ENCODE measurements at regions not wholly inside any gene's neighbourhood (a gene's known extent, or its start where the extent isn't known, plus 50 kb on each side); places are given as distances from the start of the nearest gene placed in this dataset.

DNA sequence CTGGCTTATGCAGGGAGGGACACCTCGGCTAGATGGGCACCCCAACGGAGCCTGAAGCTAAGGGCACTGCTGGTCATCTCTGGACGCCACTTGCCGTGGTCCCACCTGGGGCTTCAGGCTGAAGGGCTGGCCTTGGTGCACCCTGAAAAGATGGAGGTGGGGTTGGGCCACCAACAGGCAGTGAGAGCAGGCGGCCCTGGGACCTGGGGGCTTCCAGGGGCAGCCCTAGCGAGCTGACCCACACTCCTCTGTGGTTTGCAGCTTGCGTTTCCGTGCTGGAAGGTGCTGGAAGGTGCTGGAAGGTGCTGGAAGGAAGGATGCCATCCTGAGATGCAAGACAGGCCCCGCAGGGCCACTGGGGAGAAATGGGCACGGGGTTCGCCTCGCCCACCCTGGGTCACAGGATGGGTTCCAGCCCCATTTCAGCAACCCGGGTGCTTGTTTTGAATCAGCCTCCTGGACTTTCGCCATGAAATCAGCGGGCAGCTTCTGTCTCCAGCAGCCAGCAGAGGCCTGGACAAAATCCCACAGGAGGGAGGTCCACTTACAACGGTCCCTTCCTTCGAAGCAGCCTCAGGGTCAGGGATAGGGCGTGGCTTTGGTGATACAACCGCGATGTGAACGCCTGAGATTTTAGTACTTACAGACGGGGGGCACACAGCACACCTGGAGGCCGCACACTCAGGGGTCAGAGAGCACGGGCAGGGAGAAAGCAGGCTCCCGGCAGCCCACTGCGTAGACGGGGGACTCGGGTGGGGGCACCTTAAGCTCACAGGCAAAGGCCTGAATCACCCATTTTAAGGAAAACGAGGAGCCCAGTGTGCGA, 303.1 kb upstream of the IRX4 start:
- TF ChIP-seq, protein P1, sequence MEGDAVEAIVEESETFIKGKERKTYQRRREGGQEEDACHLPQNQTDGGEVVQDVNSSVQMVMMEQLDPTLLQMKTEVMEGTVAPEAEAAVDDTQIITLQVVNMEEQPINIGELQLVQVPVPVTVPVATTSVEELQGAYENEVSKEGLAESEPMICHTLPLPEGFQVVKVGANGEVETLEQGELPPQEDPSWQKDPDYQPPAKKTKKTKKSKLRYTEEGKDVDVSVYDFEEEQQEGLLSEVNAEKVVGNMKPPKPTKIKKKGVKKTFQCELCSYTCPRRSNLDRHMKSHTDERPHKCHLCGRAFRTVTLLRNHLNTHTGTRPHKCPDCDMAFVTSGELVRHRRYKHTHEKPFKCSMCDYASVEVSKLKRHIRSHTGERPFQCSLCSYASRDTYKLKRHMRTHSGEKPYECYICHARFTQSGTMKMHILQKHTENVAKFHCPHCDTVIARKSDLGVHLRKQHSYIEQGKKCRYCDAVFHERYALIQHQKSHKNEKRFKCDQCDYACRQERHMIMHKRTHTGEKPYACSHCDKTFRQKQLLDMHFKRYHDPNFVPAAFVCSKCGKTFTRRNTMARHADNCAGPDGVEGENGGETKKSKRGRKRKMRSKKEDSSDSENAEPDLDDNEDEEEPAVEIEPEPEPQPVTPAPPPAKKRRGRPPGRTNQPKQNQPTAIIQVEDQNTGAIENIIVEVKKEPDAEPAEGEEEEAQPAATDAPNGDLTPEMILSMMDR (IDR thresholded peaks at IDR 0.05; ENCODE audit: extremely low read depth, missing control alignments): no peak
- no peak for DNase-seq (ENCODE audit: low spot score)

- DNase-seq (ENCODE audit: low spot score): no peak
- TF ChIP-seq, protein P1 (IDR thresholded peaks at IDR 0.05; ENCODE audit: extremely low read depth, missing control alignments): no peak
Measured at GRCh38 chr5:2184563-2185540, 302.1 kb upstream of the IRX4 start.

DNA sequence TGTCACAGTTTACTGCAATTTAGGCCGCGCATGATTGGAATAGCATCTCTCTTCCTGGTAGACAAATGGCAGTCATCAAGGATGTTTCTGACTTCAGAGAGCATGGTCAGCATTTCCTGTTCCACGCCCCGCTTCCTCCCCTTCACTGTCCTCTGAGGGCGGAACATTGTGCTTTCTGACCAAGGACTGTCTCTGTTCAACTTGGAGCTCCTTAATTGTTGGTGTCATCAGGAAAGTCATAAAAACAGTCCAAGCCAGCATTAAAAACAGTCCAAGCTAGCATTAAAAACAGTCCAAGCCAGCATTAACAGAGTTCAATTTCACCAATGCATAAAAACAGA, 301.3 kb upstream of the IRX4 start:
- no peak for DNase-seq (ENCODE audit: low spot score)
- TF ChIP-seq, protein P1 (IDR thresholded peaks at IDR 0.05; ENCODE audit: extremely low read depth, missing control alignments): no peak

DNA sequence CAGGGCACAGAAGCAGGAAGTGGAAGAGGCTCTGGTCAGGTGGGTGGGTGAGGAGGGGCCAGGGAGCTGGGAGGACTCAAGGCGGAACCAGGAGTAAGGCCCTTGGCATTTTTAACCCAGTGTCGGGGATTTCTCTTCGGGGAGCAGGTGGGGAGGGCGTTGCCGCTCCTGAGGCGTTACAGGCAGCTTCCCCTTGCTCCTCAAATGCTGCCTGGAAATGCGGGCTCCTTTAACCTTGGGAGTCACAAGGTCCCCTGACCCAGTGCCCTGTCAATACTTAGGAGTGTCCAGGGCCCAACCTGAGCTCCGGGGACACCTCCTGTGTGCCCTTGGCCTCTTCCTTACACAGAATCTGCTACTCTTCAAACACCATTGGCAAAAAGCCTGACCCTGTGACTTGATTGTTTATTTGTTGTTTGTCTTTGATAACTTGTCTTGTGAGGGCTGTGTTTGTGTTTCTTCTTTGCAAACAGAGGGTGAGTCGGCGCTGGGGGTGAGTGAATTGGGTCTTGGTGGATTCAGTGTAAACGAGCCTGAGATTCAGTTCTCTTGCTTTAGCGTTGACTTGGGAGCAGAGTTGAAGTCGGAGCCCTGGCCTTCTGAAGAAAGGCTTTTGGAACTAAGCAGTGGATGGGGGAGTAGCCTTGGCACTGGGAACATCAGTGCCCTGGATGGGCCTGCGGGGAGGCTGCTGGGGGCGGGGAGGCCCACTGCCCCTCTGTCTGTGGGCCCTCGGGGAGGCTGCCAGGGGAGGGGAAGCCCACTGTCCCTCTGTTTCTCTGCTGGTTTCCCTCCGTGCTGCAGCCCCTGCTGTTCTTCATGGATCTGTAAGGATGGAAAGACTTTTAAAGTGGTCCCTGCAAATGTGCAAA, 300.7 kb upstream of the IRX4 start:
- no peak for DNase-seq (ENCODE audit: low spot score)
- TF ChIP-seq, protein P1 (IDR thresholded peaks at IDR 0.05; ENCODE audit: extremely low read depth, missing control alignments): no peak

DNA sequence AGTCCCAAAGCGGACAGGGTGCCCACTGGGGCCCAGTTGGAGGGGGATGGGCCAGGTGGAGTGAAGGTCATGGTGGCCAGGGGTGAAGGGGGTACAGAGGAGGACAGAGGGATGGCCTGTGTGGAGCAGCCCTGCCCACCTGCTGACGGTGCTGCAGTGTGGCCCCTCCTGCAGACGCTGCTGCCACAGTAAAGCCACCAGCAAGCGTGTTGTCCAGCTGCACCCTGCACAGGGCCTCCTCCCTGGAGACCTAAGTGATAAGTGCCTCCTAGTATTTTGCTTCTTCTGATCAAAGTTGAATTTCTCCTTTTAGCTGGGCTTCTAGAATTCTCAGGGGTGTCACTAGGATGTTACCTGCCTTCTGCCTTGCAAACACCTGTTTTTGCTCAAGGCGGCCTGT, 299.3 kb upstream of the IRX4 start:
- no peak for DNase-seq (ENCODE audit: low spot score)
- TF ChIP-seq, protein P1 (IDR thresholded peaks at IDR 0.05; ENCODE audit: extremely low read depth, missing control alignments): no peak

DNA sequence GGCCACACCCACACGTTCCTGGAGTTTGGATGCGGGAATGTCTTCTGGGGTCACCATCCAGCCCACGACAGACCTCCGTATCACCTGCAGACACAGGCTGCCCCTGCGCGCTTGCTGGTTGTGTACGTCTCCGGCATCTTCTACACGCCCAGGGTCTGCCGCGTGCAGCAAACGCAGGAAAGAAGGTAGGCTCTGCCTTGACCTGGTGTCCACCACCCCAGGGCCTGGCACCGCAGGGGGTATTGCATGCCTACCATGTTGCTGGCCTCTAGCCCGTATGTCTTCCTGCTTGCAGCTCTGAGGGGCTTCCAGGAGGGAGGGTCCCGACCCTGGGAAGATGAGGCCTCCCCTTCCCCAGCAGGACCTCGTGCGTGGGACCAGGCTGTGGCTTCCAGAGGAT, 298.8 kb upstream of the IRX4 start:
- no peak for DNase-seq (ENCODE audit: low spot score)
- TF ChIP-seq, protein P1 (IDR thresholded peaks at IDR 0.05; ENCODE audit: extremely low read depth, missing control alignments): no peak

Data from GM20000 (cell line).